HepG2 (cell line): ENCODE measurements at regions not wholly inside any gene's neighbourhood (a gene's known extent, or its start where the extent isn't known, plus 50 kb on each side); places are given as distances from the start of the nearest gene placed in this dataset.

ENCODE experiments used
- ATAC-seq: fragments of 200-7000 bp; cut with Tn5 transposase; 3 replicates; pipeline ENCODE4 v1.9.1; 2020; ENCODE audit warnings: mild to moderate bottlenecking, moderate library complexity
- BruUV-seq: library from RNA; stranded (reverse); fragments of 400-500 nt; replicated peaks from 2 replicates; lab custom pipeline; 2021; lab: Mats Ljungman, UMichigan
- CTCF ChIA-PET: fragments of 300-600 bp; formaldehyde crosslinking; extraction: SDS; loops from one replicate; lab custom pipeline; 2021; ENCODE audit warnings: low total read pairs, inconsistent platforms, low intra/inter-chr PET ratio; lab: Yijun Ruan, JAX
- POLR2A ChIA-PET: fragments of 350-600 bp; sonication (Branson Sonifier 250); formaldehyde crosslinking; loops from one replicate; lab custom pipeline; 2020; ENCODE audit warnings: antibody characterized with exemption, inconsistent platforms; lab: Yijun Ruan, JAX
- DNase-seq: peaks from one replicate; pipeline ENCODE4 v3.0.0-alpha.2; 2015; ENCODE audit warnings: low spot score
- FAIRE-seq: peaks from 3 replicates; lab custom pipeline; 2011; peaks lifted over from hg19 to GRCh38; lab: Jason Lieb, UNC
- H2AFZ ChIP-seq: one replicate; pipeline ENCODE4 v1.6.1; 2011; ENCODE audit warnings: low read length, inconsistent platforms
- H3K27ac ChIP-seq: fragments of 300-600 bp; 3 replicates; pipeline ENCODE4 v1.8.0; 2011; ENCODE audit warnings: mixed run types, mild to moderate bottlenecking, mixed read lengths, low read length, inconsistent platforms; ENCODE audit not compliant: insufficient read depth; ENCODE audit errors: extremely low read length
- H3K27me3 ChIP-seq, 2 experiments: fragments of 200-600 bp in 1 of 2; 2 replicates in 1 of 2; 3 replicates in 1 of 2; pipeline versions ENCODE4 v1.6.0 to v1.8.0; 2011; ENCODE audit warnings: low read length in 2 of 2, mild to moderate bottlenecking in 2 of 2, moderate library complexity in 2 of 2, inconsistent platforms in 1 of 2; ENCODE audit not compliant: insufficient read depth in 2 of 2, control insufficient read depth in 1 of 2
- H3K36me3 ChIP-seq, 2 experiments: fragments of 200-600 bp in 1 of 2; replicated peaks in 1 of 2; 2 replicates in 1 of 2; 3 replicates in 1 of 2; pipeline versions ENCODE4 v1.5.1 to v1.8.0; 2011; ENCODE audit warnings: low read length in 2 of 2, inconsistent platforms in 1 of 2; ENCODE audit not compliant: insufficient read depth in 2 of 2, control insufficient read depth in 1 of 2
- H3K4me1 ChIP-seq: 2 replicates; pipeline ENCODE4 v1.5.1; 2012; ENCODE audit warnings: low read length, inconsistent platforms; ENCODE audit not compliant: insufficient read depth
- H3K4me2 ChIP-seq: 2 replicates; pipeline ENCODE4 v1.6.0; 2011; ENCODE audit warnings: low read depth, low read length, inconsistent platforms
- H3K4me3 ChIP-seq, 3 experiments: fragments of 200-600 bp in 1 of 3; sonication (generic), shearing (Covaris generic) in 1 of 3; replicated peaks in 1 of 3; 2 replicates each; pipeline ENCODE4 v1.5.1; 2011 to 2016; ENCODE audit warnings: low read length in 3 of 3, inconsistent platforms in 2 of 3, low read depth in 2 of 3, mild to moderate bottlenecking in 2 of 3, control low read depth in 1 of 3, mixed read lengths in 1 of 3; ENCODE audit not compliant: insufficient read depth in 1 of 3
- H3K79me2 ChIP-seq: one replicate; pipeline ENCODE4 v1.6.1; 2011; ENCODE audit warnings: low read length, inconsistent platforms; ENCODE audit not compliant: insufficient read depth
- H3K9ac ChIP-seq: 2 replicates; pipeline ENCODE4 v1.6.0; 2011; ENCODE audit warnings: mild to moderate bottlenecking, low read depth, low read length, inconsistent platforms; ENCODE audit not compliant: insufficient read depth
- H3K9me3 ChIP-seq: 2 replicates; pipeline ENCODE4 v1.5.1; 2012; ENCODE audit warnings: mild to moderate bottlenecking, low read length
- H4K20me1 ChIP-seq: 2 replicates; pipeline ENCODE4 v1.6.0; 2011; ENCODE audit warnings: inconsistent platforms, mild to moderate bottlenecking, low read length, moderate library complexity; ENCODE audit not compliant: insufficient read depth
- ATM ChIP-seq: fragments of 450-650 bp; IDR thresholded peaks from 2 replicates; pipeline ENCODE4 v1.7.1; 2017; ENCODE audit warnings: mild to moderate bottlenecking, borderline replicate concordance
- BORCS8-MEF2B ChIP-seq: sonication (generic); formaldehyde crosslinking; IDR thresholded peaks from 2 replicates; pipeline ENCODE4 v1.8.0; 2022; ENCODE audit warnings: mild to moderate bottlenecking, missing genetic modification reagents
- ETS1 ChIP-seq: sonication (generic); formaldehyde crosslinking; IDR thresholded peaks from 2 replicates; pipeline ENCODE4 v1.4.0; 2020; ENCODE audit warnings: missing genetic modification reagents
- HDAC6 ChIP-seq: fragments of 200-600 bp; sonication (generic); IDR thresholded peaks from 2 replicates; pipeline ENCODE4 v1.7.0; 2017; ENCODE audit warnings: mild to moderate bottlenecking, antibody characterized with exemption, low read length, low read depth
- KLF9 ChIP-seq: IDR thresholded peaks from 2 replicates; pipeline ENCODE4 v1.6.1; 2016; ENCODE audit warnings: low read depth
- NFE2L1 ChIP-seq: sonication (generic); formaldehyde crosslinking; IDR thresholded peaks from 2 replicates; pipeline ENCODE4 v1.4.0; 2020; ENCODE audit warnings: missing genetic modification reagents, mild to moderate bottlenecking, borderline replicate concordance
- RARG ChIP-seq: sonication (generic); formaldehyde crosslinking; IDR thresholded peaks from 2 replicates; pipeline ENCODE4 v1.4.0; 2020; ENCODE audit warnings: low read depth, mild to moderate bottlenecking, missing genetic modification reagents
- ZNF17 ChIP-seq: sonication (generic); formaldehyde crosslinking; IDR thresholded peaks from 2 replicates; pipeline ENCODE4 v1.5.0; 2020; ENCODE audit warnings: mild to moderate bottlenecking, missing genetic modification reagents
- ZNF281 ChIP-seq: sonication (generic); formaldehyde crosslinking; IDR thresholded peaks from 2 replicates; pipeline ENCODE4 v1.4.0; 2020; ENCODE audit warnings: missing genetic modification reagents, borderline replicate concordance
- ZNF556 ChIP-seq: sonication (generic); formaldehyde crosslinking; IDR thresholded peaks from 2 replicates; pipeline ENCODE4 v1.4.0; 2020; ENCODE audit warnings: mild to moderate bottlenecking, missing genetic modification reagents, borderline replicate concordance
- ZNF597 ChIP-seq: sonication (generic); formaldehyde crosslinking; IDR thresholded peaks from 2 replicates; pipeline ENCODE4 v1.5.0; 2020; ENCODE audit warnings: missing genetic modification reagents
- ZNF792 ChIP-seq: IDR thresholded peaks from 2 replicates; pipeline ENCODE4 v1.6.1; 2016
- ZSCAN25 ChIP-seq: sonication (generic); formaldehyde crosslinking; IDR thresholded peaks from 2 replicates; pipeline ENCODE4 v1.8.0; 2022; ENCODE audit warnings: mild to moderate bottlenecking, missing genetic modification reagents
- WGBS: methylation state at CpG from one replicate; pipeline ENCODE4 v1.1.6; 2017; ENCODE audit warnings: low lambda C conversion rate; 5-methylcytosine and 5-hydroxymethylcytosine counted together
- in situ Hi-C: cut with HindIII; loops from 2 replicates; pipeline ENCODE4 v1.10.0; 2017; ENCODE audit warnings: low pct_unique_long_range_greater_than_20kb; ENCODE audit not compliant: extremely low pct_ligation_motif_present
- intact Hi-C: fragments of 100-400 bp; cut with micrococcal nuclease; formaldehyde crosslinking; loops from one replicate; pipeline ENCODE4 v1.10.0; 2022; ENCODE audit not compliant: unreplicated experiment

DNA sequence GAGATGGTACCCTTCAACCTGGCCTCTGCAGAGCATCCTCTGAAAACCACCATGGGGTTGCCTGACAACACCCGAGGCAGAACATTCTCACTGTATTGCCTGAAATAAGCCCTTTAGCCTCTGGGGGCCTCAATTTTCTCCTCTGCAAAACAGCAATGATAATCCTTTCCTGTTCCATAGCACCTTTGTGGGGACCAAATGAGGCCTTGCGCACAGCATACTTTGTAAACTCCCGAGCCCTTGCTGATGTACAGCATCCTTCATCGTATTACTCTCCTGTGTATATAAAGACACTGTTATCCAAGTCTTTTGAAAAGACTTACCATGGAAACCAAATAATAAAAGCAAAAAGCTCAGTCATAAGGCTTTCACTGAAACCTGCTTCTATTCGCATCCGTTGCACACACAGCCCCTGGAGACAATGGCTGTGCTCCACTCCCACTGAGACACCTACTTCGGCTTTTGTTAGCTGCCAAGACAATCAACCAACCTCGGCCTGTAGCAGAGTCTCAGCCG lies 276.0 kb downstream of the FOXO1 start:
- no peak for FAIRE-seq
- Histone ChIP-seq H3K9ac (no peak overlapping the region), H3K4me3 (no peak overlapping the region), H3K79me2 (no peaks in the 10 kb centered on the region), H3K27me3 (no peaks in the 10 kb centered on the region), H3K27ac (no peak overlapping the region), H3K9me3 (no peaks in the 10 kb centered on the region), H3K4me2 (no peak overlapping the region), H3K4me1 (peaks cover 44% of the 10 kb centered on the region), H3K36me3 (no peaks in the 10 kb centered on the region), H4K20me1 (no peaks in the 10 kb centered on the region), H2AFZ (no peak overlapping the region)
- intact Hi-C loops (no loop called here), in situ Hi-C loops (no loop called here)
- ChIA-PET POLR2A (no interaction called here), CTCF (no interaction called here)
- BruUV-seq = no TSS peak
- WGBS = 73% methylated on average over 9 of the region's 9 CpGs
- no peak for DNase-seq
- peak; percentile 39; the same call in 1 of the 3 replicates for ATAC-seq
- TF ChIP-seq ATM = no peak
- TF ChIP-seq ZNF792 (CRISPR knock-in tag) = no peak
- no peak for TF ChIP-seq ZSCAN25 (CRISPR knock-in tag)
- TF ChIP-seq ZNF556 = no peak
- TF ChIP-seq ZNF17 (CRISPR knock-in tag) = no peak
- TF ChIP-seq KLF9 (CRISPR knock-in tag) = no peak
- TF ChIP-seq RARG (CRISPR knock-in tag) = no peak
- TF ChIP-seq ETS1 (CRISPR knock-in tag) = no peak
- TF ChIP-seq HDAC6 = no peak
- no peak for TF ChIP-seq NFE2L1 (CRISPR knock-in tag)
- no peak for TF ChIP-seq BORCS8-MEF2B (CRISPR knock-in tag)
- no peak for TF ChIP-seq ZNF281
- no peak for TF ChIP-seq ZNF597 (CRISPR knock-in tag)
